Caco-2 (cell line): ENCODE measurements at regions not wholly inside any gene's neighbourhood (a gene's known extent, or its start where the extent isn't known, plus 50 kb on each side); places are given as distances from the start of the nearest gene placed in this dataset.

Experiments used
- BruUV-seq: library from RNA; stranded (reverse); fragments of 400-500 nt; replicated peaks from 2 replicates; lab custom pipeline; 2021; lab: Mats Ljungman, UMichigan
- CTCF ChIA-PET: fragments of 300-600 bp; sonication (Branson Sonifier 250); formaldehyde crosslinking; loops from one replicate; lab custom pipeline; 2022; ENCODE audit warnings: antibody characterized with exemption; lab: Charles Lee
- POLR2A ChIA-PET: fragments of 300-600 bp; sonication (Branson Sonifier 250); formaldehyde crosslinking; loops from one replicate; lab custom pipeline; 2022; ENCODE audit warnings: antibody characterized with exemption; lab: Charles Lee
- DNase-seq, 2 experiments: peaks; one replicate each; pipeline versions ENCODE4 v3.0.0 to v3.0.0-alpha.2; 2020 to 2022
- H3K27me3 ChIP-seq: replicated peaks from 2 replicates; pipeline ENCODE4 v1.6.0; 2011; ENCODE audit warnings: low read length; ENCODE audit not compliant: control insufficient read depth, insufficient read depth
- H3K36me3 ChIP-seq: 2 replicates; pipeline ENCODE4 v1.5.1; 2011; ENCODE audit warnings: low read length; ENCODE audit not compliant: control insufficient read depth, insufficient read depth
- H3K4me1 ChIP-seq: fragments of 250-450 bp; sonication (Bioruptor Pico); 2 replicates; pipeline ENCODE4 v1.5.1; 2020; ENCODE audit warnings: mild to moderate bottlenecking
- H3K4me3 ChIP-seq: 2 replicates; pipeline ENCODE4 v1.5.1; 2011; ENCODE audit warnings: low read depth, mild to moderate bottlenecking, control low read depth, low read length
- H3K9me3 ChIP-seq: fragments of 250-450 bp; sonication (Bioruptor Pico); 2 replicates; pipeline ENCODE4 v1.5.1; 2020; ENCODE audit warnings: mild to moderate bottlenecking, moderate library complexity
- H3K27ac Mint-ChIP-seq: one replicate; pipeline ENCODE4 v1.8.0; 2022; ENCODE audit warnings: mixed read lengths; ENCODE audit not compliant: unreplicated experiment
- H3K27me3 Mint-ChIP-seq: one replicate; pipeline ENCODE4 v1.8.0; 2022; ENCODE audit warnings: mixed read lengths; ENCODE audit not compliant: insufficient read depth, unreplicated experiment
- H3K36me3 Mint-ChIP-seq: one replicate; pipeline ENCODE4 v1.8.0; 2022; ENCODE audit warnings: mild to moderate bottlenecking, mixed read lengths; ENCODE audit not compliant: insufficient read depth, unreplicated experiment
- H3K4me1 Mint-ChIP-seq: one replicate; pipeline ENCODE4 v1.8.0; 2022; ENCODE audit warnings: low read depth, mixed read lengths; ENCODE audit not compliant: unreplicated experiment
- H3K4me3 Mint-ChIP-seq: one replicate; pipeline ENCODE4 v1.8.0; 2022; ENCODE audit warnings: mild to moderate bottlenecking, moderate library complexity, mixed read lengths; ENCODE audit not compliant: unreplicated experiment
- H3K9me3 Mint-ChIP-seq: one replicate; pipeline ENCODE4 v1.8.0; 2022; ENCODE audit warnings: mixed read lengths; ENCODE audit not compliant: unreplicated experiment
- CTCF ChIP-seq, 2 experiments: fragments of 200-600 bp in 1 of 2; IDR thresholded peaks; 1 replicate in 1 of 2; 2 replicates in 1 of 2; pipeline versions ENCODE4 v1.5.1 to v1.8.0; 2011 to 2022; ENCODE audit warnings: antibody characterized with exemption in 1 of 2, control low read depth in 1 of 2, inconsistent platforms in 1 of 2, low read depth in 1 of 2, low read length in 1 of 2, mild to moderate bottlenecking in 1 of 2, moderate library complexity in 1 of 2; ENCODE audit not compliant: insufficient read depth in 1 of 2, severe bottlenecking in 1 of 2, unreplicated experiment in 1 of 2
- intact Hi-C: fragments of 100-400 bp; cut with micrococcal nuclease; formaldehyde crosslinking; loops from one replicate; pipeline ENCODE4 v1.10.0; 2022; ENCODE audit not compliant: unreplicated experiment

DNA sequence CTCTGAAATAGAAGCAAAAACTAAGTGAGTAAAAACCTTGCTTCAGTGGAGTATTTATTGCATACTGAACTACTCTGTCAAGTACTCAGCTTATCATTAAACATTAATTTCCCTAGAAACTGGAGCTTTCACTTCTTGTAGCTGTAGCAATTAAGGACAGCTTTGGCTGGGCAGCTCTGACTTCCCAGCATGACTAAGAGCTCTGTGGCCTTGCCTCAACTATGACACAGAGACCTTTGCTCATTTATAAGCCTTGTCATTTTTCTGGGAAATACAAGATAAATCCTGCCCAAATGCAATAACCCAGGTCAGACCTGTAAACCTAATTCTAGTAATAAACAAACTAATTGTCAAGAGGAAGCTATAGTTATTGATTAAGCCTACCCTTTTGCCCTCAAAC, 65.4 kb upstream of the STK32A start:
- Histone ChIP-seq H3K27me3 (no peaks in the 10 kb centered on the region), H3K36me3 (no peaks in the 10 kb centered on the region), H3K4me1 (peaks cover 69% of the 10 kb centered on the region), H3K9me3 (no peaks in the 10 kb centered on the region), H3K4me3 (no peak overlapping the region)
- DNase-seq: peak in 1 of 2 experiments; percentile 65
- peaks cover 8% of the 10 kb centered on the region for H3K9me3 Mint-ChIP-seq
- TSS peak; percentile 42 for BruUV-seq
- ChIA-PET CTCF (interaction anchor here (3.5 kb wide), 1 partner anchor 19 kb away, joined by 18 read pairs; no protein-coding TSS in a partner anchor), POLR2A (no interaction called here)
- TF ChIP-seq CTCF (IDR thresholded peaks at IDR 0.05; ENCODE audit: insufficient read depth in 1 of 2, low read depth in 1 of 2, low read length in 1 of 2, severe bottlenecking in 1 of 2, unreplicated experiment in 1 of 2): no peak
- H3K27me3 Mint-ChIP-seq: no peaks in the 10 kb centered on the region
- peak overlapping the region; percentile 97 for H3K27ac Mint-ChIP-seq
- intact Hi-C loops: loop anchor here (5.0 kb wide), 2 partner anchors 127 to 263 kb away; no protein-coding TSS in a partner anchor
- H3K4me3 Mint-ChIP-seq: peak overlapping the region; percentile 18
- H3K4me1 Mint-ChIP-seq: peaks cover 59% of the 10 kb centered on the region
- peaks cover 25% of the 10 kb centered on the region for H3K36me3 Mint-ChIP-seq

DNA sequence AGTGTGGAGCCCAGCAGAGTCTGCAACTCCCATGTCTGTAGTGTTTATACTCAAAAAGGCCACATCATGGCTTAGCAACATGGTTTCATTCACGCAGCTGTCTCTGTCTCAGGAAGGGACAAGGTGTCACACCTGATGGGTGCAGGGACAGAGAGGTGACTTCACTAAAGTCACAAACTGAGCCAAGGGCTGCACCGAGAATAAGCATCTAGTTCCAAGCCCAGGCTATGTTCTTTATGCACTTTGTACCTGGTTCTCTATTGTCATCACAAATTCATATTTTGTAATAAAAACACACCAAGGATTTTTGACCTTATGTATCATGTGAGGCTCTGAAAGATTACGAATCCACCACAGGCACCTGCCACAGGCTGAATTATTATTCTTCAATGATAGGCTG, 64.9 kb upstream of the STK32A start:
- POLR2A ChIA-PET: no interaction called here
- CTCF ChIA-PET: no interaction called here
- TSS peak; percentile 25 for BruUV-seq

DNA sequence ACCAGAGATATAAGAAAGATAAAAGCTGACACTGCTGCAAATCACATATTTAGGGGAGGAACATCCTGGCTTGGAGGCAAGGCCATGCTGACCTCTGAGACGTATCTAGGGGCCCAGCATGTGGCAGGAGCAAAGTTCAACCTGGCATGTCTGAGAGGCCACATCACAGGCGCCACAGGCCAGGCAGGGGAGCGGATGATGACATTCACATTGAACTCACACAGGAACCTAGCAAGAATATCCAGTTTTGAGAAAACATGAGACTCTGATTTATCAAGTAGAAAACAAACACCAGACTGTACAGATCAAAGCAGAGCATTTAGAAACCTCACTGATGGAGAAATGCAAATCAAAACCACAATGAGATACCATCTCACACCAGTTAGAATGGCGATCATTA, 64.2 kb upstream of the STK32A start:
- intact Hi-C loops: no loop called here
- Histone ChIP-seq H3K36me3 (no peaks in the 10 kb centered on the region), H3K9me3 (no peaks in the 10 kb centered on the region), H3K4me3 (no peak overlapping the region), H3K27me3 (no peaks in the 10 kb centered on the region), H3K4me1 (peaks cover 79% of the 10 kb centered on the region)
- peak overlapping the region; percentile 28 for H3K4me3 Mint-ChIP-seq
- no peaks in the 10 kb centered on the region for H3K27me3 Mint-ChIP-seq
- DNase-seq: peak; percentile 89 to 91
- ChIA-PET POLR2A (no interaction called here), CTCF (no interaction called here)
- H3K9me3 Mint-ChIP-seq: peaks cover 8% of the 10 kb centered on the region
- H3K4me1 Mint-ChIP-seq: peaks cover 70% of the 10 kb centered on the region
- H3K36me3 Mint-ChIP-seq: peaks cover 31% of the 10 kb centered on the region
- H3K27ac Mint-ChIP-seq: peak overlapping the region; percentile 97
- no TSS peak for BruUV-seq
- TF ChIP-seq CTCF (IDR thresholded peaks at IDR 0.05; ENCODE audit: insufficient read depth in 1 of 2, low read depth in 1 of 2, low read length in 1 of 2, severe bottlenecking in 1 of 2, unreplicated experiment in 1 of 2): no peak

More for the DNA sequence above, 64.9 kb upstream of the STK32A start:
- H3K4me1 Mint-ChIP-seq: peaks cover 64% of the 10 kb centered on the region
- H3K4me1 ChIP-seq: peaks cover 74% of the 10 kb centered on the region
- no peak overlapping the region for H3K4me3 Mint-ChIP-seq
- H3K27me3 ChIP-seq: no peaks in the 10 kb centered on the region
- H3K36me3 ChIP-seq: no peaks in the 10 kb centered on the region
- intact Hi-C loops: loop anchor here (5.0 kb wide), 2 partner anchors 128 to 262 kb away; no protein-coding TSS in a partner anchor
- no peak for TF ChIP-seq CTCF (IDR thresholded peaks at IDR 0.05; ENCODE audit: insufficient read depth in 1 of 2, low read depth in 1 of 2, low read length in 1 of 2, severe bottlenecking in 1 of 2, unreplicated experiment in 1 of 2)
- DNase-seq: no peak
- H3K9me3 Mint-ChIP-seq: peaks cover 8% of the 10 kb centered on the region
- H3K9me3 ChIP-seq: no peaks in the 10 kb centered on the region
- no peaks in the 10 kb centered on the region for H3K27me3 Mint-ChIP-seq
- peak overlapping the region; percentile 97 for H3K27ac Mint-ChIP-seq
- H3K36me3 Mint-ChIP-seq: peaks cover 25% of the 10 kb centered on the region
- no peak overlapping the region for H3K4me3 ChIP-seq
